Neuronal stem cell (in vitro differentiated cells): ENCODE measurements at regions not wholly inside any gene's neighbourhood (a gene's known extent, or its start where the extent isn't known, plus 50 kb on each side); places are given as distances from the start of the nearest gene placed in this dataset.

ENCODE experiments used
- DNase-seq: peaks from one replicate; pipeline ENCODE4 v3.0.0-alpha.2; 2013; ENCODE audit warnings: low spot score
- H2AFZ ChIP-seq: one replicate; pipeline ENCODE4 v1.6.1; 2013; ENCODE audit warnings: mild to moderate bottlenecking, low read length, inconsistent platforms
- H2AK5ac ChIP-seq: 2 replicates; pipeline ENCODE4 v1.6.1; 2013; ENCODE audit warnings: low read depth, mild to moderate bottlenecking, inconsistent platforms, low read length, moderate library complexity, mixed read lengths
- H2BK120ac ChIP-seq: 2 replicates; pipeline ENCODE4 v1.6.1; 2013; ENCODE audit warnings: low read depth, mild to moderate bottlenecking, inconsistent platforms, low read length, moderate library complexity, mixed read lengths
- H2BK12ac ChIP-seq: one replicate; pipeline ENCODE4 v1.6.1; 2013; ENCODE audit warnings: low read length, inconsistent platforms
- H2BK15ac ChIP-seq: 2 replicates; pipeline ENCODE4 v1.6.1; 2013; ENCODE audit warnings: mild to moderate bottlenecking, low read length, inconsistent platforms, mixed read lengths
- H2BK5ac ChIP-seq: one replicate; pipeline ENCODE4 v1.6.1; 2013; ENCODE audit warnings: inconsistent platforms, mild to moderate bottlenecking, low read length, moderate library complexity
- H3K14ac ChIP-seq: one replicate; pipeline ENCODE4 v1.6.1; 2013; ENCODE audit warnings: low read length, inconsistent platforms
- H3K18ac ChIP-seq: 2 replicates; pipeline ENCODE4 v1.6.1; 2013; ENCODE audit warnings: low read length, inconsistent platforms
- H3K23ac ChIP-seq: 2 replicates; pipeline ENCODE4 v1.6.1; 2013; ENCODE audit warnings: low read depth, mild to moderate bottlenecking, mixed read lengths, low read length, inconsistent platforms; ENCODE audit not compliant: poor library complexity
- H3K27ac ChIP-seq: replicated peaks from 3 replicates; pipeline ENCODE4 v1.5.1; 2013; ENCODE audit warnings: low read length, inconsistent platforms
- H3K27me3 ChIP-seq, 3 experiments: 2 replicates each; pipeline ENCODE4 v1.6.1; 2013; ENCODE audit warnings: low read length in 3 of 3, mild to moderate bottlenecking in 2 of 3, inconsistent platforms in 1 of 3, low read depth in 1 of 3, mixed read lengths in 1 of 3, moderate library complexity in 1 of 3; ENCODE audit not compliant: control insufficient read depth in 3 of 3, insufficient read depth in 3 of 3
- H3K36me3 ChIP-seq, 2 donors: replicated peaks in 1 of 2; 2 replicates each; pipeline ENCODE4 v1.6.1; 2013; ENCODE audit warnings: low read length in 2 of 2; ENCODE audit not compliant: control insufficient read depth in 2 of 2, insufficient read depth in 2 of 2
- H3K4ac ChIP-seq: 2 replicates; pipeline ENCODE4 v1.6.1; 2013; ENCODE audit warnings: inconsistent platforms, mild to moderate bottlenecking, low read length, moderate library complexity
- H3K4me1 ChIP-seq, 2 donors: 1 replicate in 1 of 2; 2 replicates in 1 of 2; pipeline ENCODE4 v1.6.1; 2013; ENCODE audit warnings: low read length in 2 of 2, low read depth in 1 of 2; ENCODE audit not compliant: control insufficient read depth in 2 of 2, insufficient read depth in 1 of 2
- H3K4me2 ChIP-seq: one replicate; pipeline ENCODE4 v1.6.1; 2013; ENCODE audit warnings: mild to moderate bottlenecking, low read length, inconsistent platforms; ENCODE audit not compliant: insufficient read depth, poor library complexity, severe bottlenecking
- H3K4me3 ChIP-seq, 2 donors: 2 replicates each; pipeline ENCODE4 v1.5.1; 2013; ENCODE audit warnings: low read length in 2 of 2, mild to moderate bottlenecking in 2 of 2, inconsistent platforms in 1 of 2, moderate library complexity in 1 of 2
- H3K79me1 ChIP-seq: one replicate; pipeline ENCODE4 v1.6.1; 2013; ENCODE audit warnings: low read depth, mild to moderate bottlenecking, inconsistent platforms, low read length, moderate library complexity
- H3K9ac ChIP-seq: one replicate; pipeline ENCODE4 v1.6.1; 2013; ENCODE audit warnings: mild to moderate bottlenecking, low read depth, low read length, inconsistent platforms; ENCODE audit not compliant: poor library complexity
- H3K9me3 ChIP-seq, 2 donors: replicated peaks in 1 of 2; 2 replicates each; pipeline versions ENCODE3 to v1.6.1; 2013; ENCODE audit warnings: low read length in 2 of 2, mild to moderate bottlenecking in 2 of 2, inconsistent platforms in 1 of 2, low read depth in 1 of 2, mixed read lengths in 1 of 2, moderate library complexity in 1 of 2; ENCODE audit not compliant: control insufficient read depth in 2 of 2, insufficient read depth in 1 of 2
- H4K8ac ChIP-seq: one replicate; pipeline ENCODE4 v1.6.1; 2013; ENCODE audit warnings: low read depth, mild to moderate bottlenecking, inconsistent platforms, low read length, moderate library complexity
- H4K91ac ChIP-seq: one replicate; pipeline ENCODE4 v1.6.1; 2013; ENCODE audit warnings: low read length, low read depth, mild to moderate bottlenecking, inconsistent platforms; ENCODE audit not compliant: poor library complexity
- WGBS, 2 donors: extraction: QIAGEN DNeasy Blood & Tissue Kit; methylation state at CpG; one replicate each; pipeline ENCODE4 v1.1.7; 2013; ENCODE audit warnings: missing lambda C conversion rate in 2 of 2, mixed read lengths in 1 of 2; ENCODE audit not compliant: insufficient read length in 2 of 2, insufficient replicate concordance in 1 of 2; ENCODE audit errors: extremely low coverage in 2 of 2; 5-methylcytosine and 5-hydroxymethylcytosine counted together

DNA sequence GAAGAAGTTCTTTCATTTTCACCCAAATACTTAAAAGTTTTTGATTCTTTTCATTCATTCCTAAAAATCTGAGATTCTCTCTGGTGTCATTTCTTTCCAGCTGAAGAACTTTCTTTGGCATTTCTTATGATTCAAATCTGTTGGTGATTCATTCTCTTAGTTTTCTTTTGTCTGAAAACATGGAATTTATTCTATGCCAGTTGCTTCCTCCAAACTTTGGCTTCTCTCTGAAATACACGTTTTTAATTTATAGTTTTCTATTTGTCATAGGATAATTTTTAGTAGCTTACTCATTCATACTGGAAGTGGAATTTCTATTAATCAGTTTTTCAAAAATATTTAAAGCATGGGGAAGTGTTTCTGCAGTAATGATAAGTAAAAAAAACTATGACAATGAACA, 1012.0 kb downstream of the RPA4 start:
- Histone ChIP-seq H3K79me1 (no peaks in the 10 kb centered on the region), H3K18ac (no peak overlapping the region), H3K4ac (no peak overlapping the region), H3K4me3 (no peak overlapping the region), H3K4me2 (no peak overlapping the region), H2BK15ac (no peak overlapping the region), H4K8ac (no peak overlapping the region), H4K91ac (no peak overlapping the region), H3K14ac (no peak overlapping the region), H3K27ac (no peak overlapping the region), H2AK5ac (no peak overlapping the region), H2BK12ac (no peak overlapping the region), H2AFZ (no peak overlapping the region), H3K27me3 (no peaks in the 10 kb centered on the region), H3K9ac (no peak overlapping the region), H3K36me3 (no peaks in the 10 kb centered on the region), H3K9me3 (peaks cover 0 to 5% of the 10 kb centered on the region in 2 donors), H2BK5ac (no peak overlapping the region), H3K4me1 (peaks cover 0 to 5% of the 10 kb centered on the region in 2 donors), H2BK120ac (no peak overlapping the region), H3K23ac (no peak overlapping the region)
- WGBS, 2 donors = no CpG with 5 or more reads among the region's 1 CpG
- DNase-seq = no peak

DNA sequence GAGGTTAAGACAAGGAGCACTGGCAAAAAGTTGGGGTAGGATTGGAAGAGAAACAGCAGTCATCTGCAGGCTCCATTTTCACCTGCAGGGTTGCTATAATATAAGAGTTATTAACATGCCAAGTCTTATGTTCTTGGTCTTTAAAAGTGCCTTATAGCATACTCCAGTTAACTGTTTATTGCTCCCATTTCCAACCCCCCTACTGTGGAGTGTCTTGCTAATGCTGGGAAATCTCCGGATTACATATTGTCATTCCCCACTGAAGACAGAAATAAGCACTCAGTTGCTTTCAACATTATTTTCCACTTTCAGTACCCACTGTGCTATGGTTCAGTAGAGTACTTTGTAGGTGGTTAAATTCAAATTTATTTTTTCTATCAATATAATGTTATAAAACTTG, 1014.3 kb downstream of the RPA4 start:
- Histone ChIP-seq H4K8ac (no peak overlapping the region), H3K4me1 (peaks cover 0 to 5% of the 10 kb centered on the region in 2 donors), H3K9me3 (peaks cover 0 to 4% of the 10 kb centered on the region in 2 donors), H3K9ac (no peak overlapping the region), H3K27me3 (no peaks in the 10 kb centered on the region), H3K4me3 (no peak overlapping the region), H2BK15ac (no peak overlapping the region), H2BK5ac (no peak overlapping the region), H3K4ac (no peak overlapping the region), H3K23ac (no peak overlapping the region), H3K79me1 (no peaks in the 10 kb centered on the region), H3K18ac (no peak overlapping the region), H3K14ac (no peak overlapping the region), H3K27ac (no peak overlapping the region), H2AK5ac (no peak overlapping the region), H2BK120ac (no peak overlapping the region), H4K91ac (no peak overlapping the region), H2BK12ac (no peak overlapping the region), H3K36me3 (no peaks in the 10 kb centered on the region), H2AFZ (no peak overlapping the region), H3K4me2 (no peak overlapping the region)
- WGBS, 2 donors = no CpG with 5 or more reads among the region's 1 CpG
- no peak for DNase-seq

DNA sequence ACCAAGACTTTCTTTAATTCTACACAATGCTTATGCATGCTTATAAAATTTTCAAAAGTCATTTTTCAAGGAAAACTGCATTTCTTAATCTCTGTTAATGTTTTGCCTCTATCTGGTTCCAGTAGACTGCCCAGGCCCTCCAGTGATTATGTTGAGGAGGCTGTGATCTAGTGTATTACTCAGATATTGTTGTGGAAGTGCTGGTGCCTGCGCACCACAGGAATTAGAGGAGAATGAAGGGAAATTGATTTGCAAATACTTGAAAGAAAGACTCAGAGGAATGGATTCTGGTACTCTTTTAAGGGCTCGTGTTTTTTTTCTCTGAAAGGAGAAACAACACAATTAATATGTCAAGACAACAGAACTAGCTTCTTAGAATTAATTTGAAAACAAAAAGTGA, 1015.1 kb downstream of the RPA4 start:
- H2AFZ ChIP-seq = peak overlapping the region; percentile 67
- H3K18ac ChIP-seq = no peak overlapping the region
- no peak overlapping the region for H2AK5ac ChIP-seq
- H3K79me1 ChIP-seq = no peaks in the 10 kb centered on the region
- no peak overlapping the region for H3K23ac ChIP-seq
- no peak overlapping the region for H2BK5ac ChIP-seq
- peaks cover 0 to 4% of the 10 kb centered on the region in 2 donors for H3K9me3 ChIP-seq
- H3K9ac ChIP-seq = no peak overlapping the region
- no peak overlapping the region for H3K4me2 ChIP-seq
- no peaks in the 10 kb centered on the region for H3K27me3 ChIP-seq
- no peak overlapping the region for H3K14ac ChIP-seq
- no peak overlapping the region for H4K91ac ChIP-seq
- no peak overlapping the region for H2BK120ac ChIP-seq
- DNase-seq = no peak
- no peak overlapping the region for H2BK15ac ChIP-seq
- H2BK12ac ChIP-seq = no peak overlapping the region
- WGBS, 2 donors = no CpG with 5 or more reads among the region's 2 CpGs
- H4K8ac ChIP-seq = no peak overlapping the region
- H3K4ac ChIP-seq = no peak overlapping the region
- no peak overlapping the region for H3K27ac ChIP-seq
- no peak overlapping the region for H3K4me3 ChIP-seq
- no peaks in the 10 kb centered on the region for H3K36me3 ChIP-seq
- peaks cover 0 to 5% of the 10 kb centered on the region in 2 donors for H3K4me1 ChIP-seq

DNA sequence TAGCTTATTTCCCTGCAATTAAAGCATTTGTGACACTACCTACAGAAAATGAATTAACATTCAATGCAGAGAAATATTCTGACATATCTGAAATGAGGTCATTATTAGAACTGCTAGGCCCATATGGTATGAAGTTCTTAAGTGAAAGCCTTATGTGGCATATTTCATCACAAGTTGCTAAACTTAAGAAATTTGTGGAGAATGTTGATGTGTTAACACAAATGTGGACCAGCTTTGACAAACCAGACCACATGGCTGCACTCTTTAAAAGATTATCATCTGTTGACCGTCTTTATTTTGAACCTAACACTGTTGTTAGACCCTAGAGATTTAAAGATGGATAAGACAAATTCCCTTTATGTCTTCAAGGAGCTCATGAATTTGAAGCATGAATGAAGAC, 1024.1 kb downstream of the RPA4 start:
- no peak for DNase-seq
- H3K27ac ChIP-seq = no peak overlapping the region
- H2BK5ac ChIP-seq = no peak overlapping the region
- no peak overlapping the region for H3K4ac ChIP-seq
- no peak overlapping the region for H3K14ac ChIP-seq
- peaks cover 0 to 22% of the 10 kb centered on the region in 2 donors for H3K9me3 ChIP-seq
- no peak overlapping the region for H3K9ac ChIP-seq
- H3K79me1 ChIP-seq = no peaks in the 10 kb centered on the region
- H3K4me1 ChIP-seq = no peaks in the 10 kb centered on the region
- no peaks in the 10 kb centered on the region for H3K27me3 ChIP-seq
- H2AFZ ChIP-seq = no peak overlapping the region
- H3K23ac ChIP-seq = no peak overlapping the region
- H2AK5ac ChIP-seq = no peak overlapping the region
- H3K18ac ChIP-seq = no peak overlapping the region
- no peak overlapping the region for H2BK120ac ChIP-seq
- H3K4me3 ChIP-seq = no peak overlapping the region
- no peaks in the 10 kb centered on the region for H3K36me3 ChIP-seq
- no peak overlapping the region for H4K91ac ChIP-seq
- no CpG with 5 or more reads among the region's 1 CpG for WGBS, 2 donors
- H3K4me2 ChIP-seq = no peak overlapping the region
- no peak overlapping the region for H2BK15ac ChIP-seq
- no peak overlapping the region for H4K8ac ChIP-seq
- H2BK12ac ChIP-seq = no peak overlapping the region
